ENCODE measurements at regions not wholly inside any gene's neighbourhood (a gene's known extent, or its start where the extent isn't known, plus 50 kb on each side); places are given as distances from the start of the nearest gene placed in this dataset.

- TF ChIP-seq, protein P1, sequence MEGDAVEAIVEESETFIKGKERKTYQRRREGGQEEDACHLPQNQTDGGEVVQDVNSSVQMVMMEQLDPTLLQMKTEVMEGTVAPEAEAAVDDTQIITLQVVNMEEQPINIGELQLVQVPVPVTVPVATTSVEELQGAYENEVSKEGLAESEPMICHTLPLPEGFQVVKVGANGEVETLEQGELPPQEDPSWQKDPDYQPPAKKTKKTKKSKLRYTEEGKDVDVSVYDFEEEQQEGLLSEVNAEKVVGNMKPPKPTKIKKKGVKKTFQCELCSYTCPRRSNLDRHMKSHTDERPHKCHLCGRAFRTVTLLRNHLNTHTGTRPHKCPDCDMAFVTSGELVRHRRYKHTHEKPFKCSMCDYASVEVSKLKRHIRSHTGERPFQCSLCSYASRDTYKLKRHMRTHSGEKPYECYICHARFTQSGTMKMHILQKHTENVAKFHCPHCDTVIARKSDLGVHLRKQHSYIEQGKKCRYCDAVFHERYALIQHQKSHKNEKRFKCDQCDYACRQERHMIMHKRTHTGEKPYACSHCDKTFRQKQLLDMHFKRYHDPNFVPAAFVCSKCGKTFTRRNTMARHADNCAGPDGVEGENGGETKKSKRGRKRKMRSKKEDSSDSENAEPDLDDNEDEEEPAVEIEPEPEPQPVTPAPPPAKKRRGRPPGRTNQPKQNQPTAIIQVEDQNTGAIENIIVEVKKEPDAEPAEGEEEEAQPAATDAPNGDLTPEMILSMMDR (conservative IDR thresholded peaks at IDR 0.05; ENCODE audit: low read depth, low read length), result no peak
- TF ChIP-seq EZH2 (IDR thresholded peaks at IDR 0.05; ENCODE audit: borderline replicate concordance, low read depth, low read length, poor library complexity, severe bottlenecking), result no peak
Measured at GRCh38 chrX:69262036-69262936, 97.0 kb upstream of the PJA1 start.

Measured in A673 (cell line).